GM19043 (cell line): ENCODE measurements at regions not wholly inside any gene's neighbourhood (a gene's known extent, or its start where the extent isn't known, plus 50 kb on each side); places are given as distances from the start of the nearest gene placed in this dataset.
"Not testable (repeated sequence)": the region's sequence is repeated elsewhere in the genome, so short reads cannot be mapped to it uniquely, and the experiment has no call there.

Experiments
- ATAC-seq: cut with Tn5 transposase; IDR thresholded peaks from one replicate; pipeline ENCODE4 v1.9.1; 2021; ENCODE audit warnings: low read depth; ENCODE audit not compliant: unreplicated experiment

DNA sequence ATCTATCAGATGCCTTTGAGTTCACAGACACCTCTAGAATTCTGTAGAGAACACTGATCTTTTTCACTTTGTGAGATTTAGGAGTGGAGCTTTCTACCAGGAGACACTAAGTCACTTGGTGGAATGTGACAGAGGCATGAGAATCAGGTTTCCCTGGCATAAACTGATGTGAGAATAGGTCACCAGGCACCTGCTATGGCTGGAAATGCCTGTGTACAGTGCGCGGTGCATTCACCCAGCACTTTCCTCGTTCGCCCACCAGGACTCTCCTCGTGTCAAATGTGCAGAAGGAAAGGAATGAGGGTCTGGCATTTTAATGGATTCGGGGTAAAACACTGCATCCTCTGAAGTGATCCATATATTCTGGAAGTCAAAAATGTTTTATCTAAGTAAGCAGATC lies 281.8 kb upstream of the TUT7 start:
- ATAC-seq = no peak

DNA sequence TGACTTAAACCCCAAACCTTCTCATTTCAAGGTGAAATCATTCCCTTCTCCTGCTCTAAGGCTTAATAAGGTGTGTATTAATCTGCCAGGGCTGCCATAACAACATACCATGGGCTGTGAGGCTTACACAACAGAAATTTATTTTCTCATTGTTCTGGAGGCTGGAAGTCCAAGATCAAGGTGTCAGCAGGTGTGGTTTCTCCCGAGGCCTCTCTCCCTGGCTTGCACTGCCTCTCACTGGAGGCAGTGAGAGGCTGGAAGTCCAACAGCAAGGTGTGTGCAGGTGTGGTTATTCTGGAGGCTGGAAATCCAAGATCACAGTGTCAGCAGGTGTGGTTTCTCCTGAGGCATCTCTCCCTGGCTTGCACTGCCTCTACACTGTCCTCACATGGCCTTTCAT lies 280.3 kb upstream of the TUT7 start:
- ATAC-seq = no peak

DNA sequence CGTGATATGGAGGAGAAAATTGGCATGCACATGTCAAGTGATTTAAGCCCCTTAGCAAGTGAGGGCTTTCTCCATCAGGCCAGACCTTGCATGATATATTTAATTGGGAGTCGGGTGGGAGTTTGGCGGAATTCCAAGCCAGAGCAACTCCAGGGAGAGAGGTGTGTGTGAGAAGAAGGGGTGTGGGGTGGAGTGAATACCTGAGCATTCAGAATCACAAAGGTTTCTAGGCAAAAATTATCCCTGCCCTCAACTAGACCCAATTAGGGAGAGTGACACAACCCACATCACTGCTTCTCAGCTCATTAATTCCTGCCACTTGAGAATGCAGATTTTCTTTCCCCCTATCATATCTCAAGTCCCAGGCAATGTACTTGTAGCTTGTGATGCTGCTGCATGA lies 279.7 kb upstream of the TUT7 start:
- ATAC-seq = no peak

- no peak for ATAC-seq
These were observed 278.3 kb upstream of the TUT7 start for GRCh38 chr9:86632537-86632936.

- ATAC-seq = no peak
These were observed 275.3 kb upstream of the TUT7 start for GRCh38 chr9:86629530-86629929.

- no peak for ATAC-seq
These were observed 272.6 kb upstream of the TUT7 start for GRCh38 chr9:86626802-86627201.

GRCh38 chr9:86624630-86625029 lies 270.4 kb upstream of the TUT7 start:
- no peak for ATAC-seq

DNA sequence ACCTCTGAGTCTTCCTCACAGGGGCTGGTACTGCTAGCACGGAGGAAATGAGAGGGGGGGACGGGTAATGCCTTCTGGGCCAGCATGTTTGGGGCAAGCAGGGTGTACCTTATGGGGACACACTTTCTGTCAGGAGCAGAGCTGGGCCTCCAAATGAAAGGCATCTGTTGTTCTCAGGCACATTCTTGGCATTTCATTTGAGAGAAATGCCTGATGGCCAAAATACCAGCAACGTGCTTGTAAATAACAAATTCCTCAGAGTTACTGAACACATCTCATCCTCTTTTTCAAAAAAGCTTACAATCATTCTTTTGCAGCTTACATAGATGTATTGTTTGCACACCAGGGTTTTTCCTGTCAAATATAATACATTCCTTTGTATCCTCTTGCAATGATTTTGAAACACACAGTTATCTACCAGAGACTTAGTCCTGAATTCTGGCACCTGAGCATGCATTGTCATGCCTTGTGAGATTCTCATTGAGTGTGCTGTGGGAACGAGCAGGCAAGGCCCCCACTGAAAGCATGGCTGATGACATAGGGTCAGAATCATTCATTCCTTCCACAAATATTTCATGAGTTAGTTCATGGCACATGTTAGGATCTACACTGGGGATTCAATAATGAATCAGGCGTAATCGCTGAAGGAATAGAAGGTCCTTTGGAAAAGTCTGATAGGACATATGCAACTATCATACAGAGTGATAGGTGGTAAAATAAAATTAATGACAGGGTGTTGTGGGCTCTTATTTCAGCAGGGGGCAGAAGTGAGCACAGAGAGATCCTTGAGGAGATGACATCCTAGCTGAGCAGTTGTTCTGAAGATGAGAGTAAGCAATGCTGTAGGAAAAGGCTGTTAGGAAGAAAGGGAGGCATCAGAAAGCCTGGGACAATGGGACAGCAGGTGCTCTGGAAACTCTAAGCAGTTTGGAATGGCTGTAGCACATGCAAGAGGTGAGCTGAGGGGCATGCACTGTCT lies 260.9 kb upstream of the TUT7 start:
- ATAC-seq = no peak

DNA sequence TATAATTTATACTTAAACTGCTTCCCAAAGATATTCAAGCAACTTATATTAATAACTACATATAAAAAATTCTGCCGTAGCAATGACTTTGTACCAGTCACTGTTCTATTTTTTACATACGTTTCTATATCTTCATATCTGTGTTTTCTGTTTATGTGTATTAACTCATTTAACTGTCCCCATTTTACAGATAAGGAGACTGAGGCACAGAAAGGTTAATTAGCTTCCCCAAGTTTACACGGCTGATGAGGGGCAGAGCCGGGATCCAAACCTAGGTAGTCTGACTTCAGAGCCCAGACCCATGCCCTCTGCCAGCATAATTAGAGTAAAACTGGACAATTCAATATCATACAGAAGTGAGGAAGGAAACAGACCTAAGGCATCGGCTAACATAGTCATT lies 259.7 kb upstream of the TUT7 start:
- no peak for ATAC-seq

- not testable (repeated sequence) for ATAC-seq
These were observed 257.3 kb upstream of the TUT7 start for GRCh38 chr9:86611534-86611933.

DNA sequence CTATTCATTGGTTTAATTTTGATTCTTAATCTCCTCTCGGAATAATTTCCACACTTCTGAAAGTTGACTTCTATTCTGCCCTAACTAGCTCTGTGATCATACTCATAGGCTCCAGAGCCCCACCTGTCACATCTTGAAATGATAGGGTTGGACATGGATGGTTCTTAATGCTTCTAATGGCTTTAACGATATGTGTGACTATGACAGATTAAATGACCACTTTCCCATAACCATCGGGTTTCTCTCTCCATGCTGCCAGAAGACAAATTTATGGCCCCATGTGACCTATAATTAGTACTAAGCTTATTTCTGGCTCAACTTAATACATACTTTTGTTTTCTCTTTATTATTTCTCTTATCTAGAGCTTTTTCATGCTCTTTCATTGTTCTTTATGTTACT lies 251.1 kb upstream of the TUT7 start:
- no peak for ATAC-seq

DNA sequence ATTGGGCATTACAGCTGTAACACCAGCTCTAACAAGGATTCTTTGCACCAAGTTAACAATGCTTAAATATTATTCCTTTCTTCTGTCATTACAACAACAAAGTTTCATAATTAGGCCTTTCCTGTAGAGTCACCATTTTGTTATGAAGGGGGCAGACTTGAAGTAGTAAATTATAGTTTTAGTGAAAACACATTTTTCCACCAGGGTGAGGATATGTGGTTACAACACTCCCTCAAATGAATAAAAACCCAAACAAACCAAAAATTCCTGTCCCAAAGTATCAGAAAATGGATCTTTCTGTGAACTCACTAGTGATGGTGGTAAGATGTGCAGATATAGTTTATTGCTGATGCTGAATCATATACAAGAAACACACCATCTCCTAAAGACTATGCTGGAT lies 250.5 kb upstream of the TUT7 start:
- ATAC-seq = no peak

- ATAC-seq = no peak
These were observed 248.5 kb upstream of the TUT7 start for GRCh38 chr9:86602715-86603114.

DNA sequence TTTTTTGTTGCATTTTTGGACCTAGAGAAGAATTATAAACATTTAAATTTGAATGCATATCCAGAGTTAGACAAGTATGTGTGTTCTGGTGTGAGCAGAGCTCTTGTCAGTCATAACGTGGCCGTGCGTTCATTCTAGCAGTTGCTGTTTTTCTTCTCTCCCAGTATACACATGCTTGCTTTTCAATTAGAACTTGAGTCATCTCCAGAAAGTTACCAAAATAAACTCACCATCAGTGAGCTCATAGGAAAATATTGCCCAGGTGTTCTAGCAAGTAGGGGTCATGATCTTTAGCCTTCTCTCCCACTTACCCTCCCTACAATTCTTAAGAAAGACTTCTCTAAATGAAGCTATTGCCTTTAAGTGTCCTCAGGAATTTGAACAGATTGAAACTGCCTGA lies 247.5 kb upstream of the TUT7 start:
- ATAC-seq = no peak

GRCh38 chr9:86600977-86601376 lies 246.8 kb upstream of the TUT7 start:
- ATAC-seq = no peak

- ATAC-seq = no peak
These were observed 246.1 kb upstream of the TUT7 start for GRCh38 chr9:86600291-86600690.

DNA sequence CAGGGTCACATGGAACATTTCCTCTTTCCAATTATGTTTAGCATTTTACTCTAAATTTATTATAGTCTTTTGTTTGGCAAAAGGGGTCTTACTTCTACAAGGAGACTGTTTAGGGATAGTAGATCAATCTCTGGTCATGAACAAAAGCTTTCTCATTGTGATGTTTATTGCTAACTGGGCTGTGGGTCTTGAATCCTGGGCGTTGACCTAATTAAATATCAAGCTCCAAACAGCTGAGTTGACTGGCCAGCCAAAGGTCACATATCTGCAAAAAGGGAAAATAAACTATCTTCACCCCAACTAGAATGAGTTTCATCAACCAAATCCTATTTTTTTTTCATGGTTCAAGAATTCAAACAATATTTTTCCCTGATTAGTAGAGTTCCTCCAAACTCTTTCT lies 245.4 kb upstream of the TUT7 start:
- no peak for ATAC-seq

DNA sequence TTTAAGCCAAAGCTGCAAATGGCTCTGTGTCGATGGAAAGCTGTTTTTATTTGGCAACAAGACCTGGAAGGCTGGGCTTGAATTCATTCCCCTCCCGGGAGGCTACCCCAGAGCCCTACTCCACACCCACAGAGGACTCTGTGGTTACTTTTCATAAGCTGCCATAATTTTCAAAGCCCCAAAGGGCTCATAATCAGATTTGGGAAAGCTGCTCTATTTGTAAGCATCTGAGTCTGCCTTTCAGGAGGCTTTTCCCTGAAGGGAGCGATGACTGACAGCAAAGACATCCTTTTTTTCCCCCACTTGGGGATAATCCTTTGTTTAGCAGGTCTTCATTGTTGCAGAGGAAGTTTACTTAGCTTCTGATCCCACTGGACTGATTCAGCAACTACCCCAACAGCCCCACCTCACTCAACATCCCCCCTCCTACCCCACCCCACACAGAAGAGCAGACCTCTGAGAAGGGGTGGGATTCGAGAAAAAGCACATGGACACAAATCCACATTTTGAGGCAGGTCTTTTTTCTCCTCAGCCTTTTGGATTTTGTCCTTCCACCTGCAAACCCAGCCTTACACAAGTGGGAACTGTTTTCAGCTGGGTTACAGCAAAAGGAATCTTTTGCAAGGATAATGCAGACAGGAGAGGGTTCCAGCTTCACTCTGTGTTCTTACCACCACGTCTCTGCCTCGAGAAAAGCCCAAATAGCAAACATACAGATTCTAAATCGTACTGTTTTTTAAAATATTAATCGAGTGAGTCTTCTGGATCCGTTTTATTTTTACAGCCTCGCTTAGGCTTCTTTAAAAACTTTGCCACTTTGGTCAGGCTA lies 244.4 kb upstream of the TUT7 start:
- ATAC-seq = no peak

DNA sequence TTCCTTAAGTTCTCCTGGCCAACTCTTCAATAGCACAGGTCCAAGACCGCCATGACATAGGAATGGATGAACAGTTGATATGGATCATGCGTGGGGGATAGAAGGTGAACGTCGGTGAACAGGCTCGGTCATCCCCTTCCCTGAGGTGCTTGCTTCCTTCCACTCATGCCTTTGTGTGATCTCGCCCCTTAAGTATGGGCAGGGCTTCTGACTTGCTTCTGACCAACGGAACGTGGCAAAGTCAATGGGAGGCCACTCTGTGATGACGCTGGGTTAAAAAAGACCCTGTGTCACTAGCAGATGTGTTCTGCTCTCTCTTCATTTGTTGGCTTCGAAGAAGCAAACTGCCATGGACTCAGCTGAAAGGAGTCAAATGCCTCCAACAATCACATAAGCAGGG lies 240.5 kb upstream of the TUT7 start:
- ATAC-seq = no peak

DNA sequence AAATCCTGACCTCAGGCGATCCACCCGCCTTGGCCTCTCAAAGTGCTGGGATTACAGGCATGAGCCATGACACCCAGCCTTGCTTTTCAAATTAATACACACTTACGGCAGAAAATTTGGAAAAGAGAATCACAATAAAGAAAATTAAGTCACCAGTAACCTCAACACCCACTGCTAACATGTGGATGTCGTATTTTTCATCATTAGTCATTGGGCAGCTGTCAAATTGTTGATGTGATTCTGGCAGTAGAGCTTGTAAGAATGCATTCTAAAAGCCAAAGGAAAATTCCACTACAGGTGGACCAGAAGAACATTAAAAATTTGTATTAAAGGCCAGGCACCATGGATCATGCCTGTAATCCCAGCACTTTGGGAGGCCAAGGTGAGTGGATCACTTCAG lies 237.3 kb upstream of the TUT7 start:
- no peak for ATAC-seq

- no peak for ATAC-seq
These were observed 235.5 kb upstream of the TUT7 start for GRCh38 chr9:86589730-86590129.

DNA sequence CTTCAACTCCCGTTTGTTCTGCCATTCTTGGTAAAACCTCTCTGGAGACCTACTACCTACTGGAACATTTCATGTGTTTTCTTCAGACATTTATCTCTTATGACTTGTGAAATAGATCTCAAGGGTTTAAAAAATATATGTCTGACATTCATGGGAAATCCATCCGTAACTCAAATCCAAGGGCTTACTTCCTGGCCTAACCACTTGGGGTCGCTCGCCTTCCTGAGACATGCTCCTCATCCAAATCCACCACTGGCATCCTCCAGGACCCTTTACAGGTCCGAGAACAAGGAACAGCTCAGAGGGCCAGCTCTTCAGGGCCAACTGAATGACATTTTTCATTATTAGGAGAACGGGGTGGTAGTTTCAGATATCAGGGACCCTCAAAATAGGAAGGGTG lies 235.1 kb upstream of the TUT7 start:
- no peak for ATAC-seq
